Panc1 (cell line): ENCODE measurements at regions not wholly inside any gene's neighbourhood (a gene's known extent, or its start where the extent isn't known, plus 50 kb on each side); places are given as distances from the start of the nearest gene placed in this dataset.

Source experiments
- CTCF ChIP-seq: fragments of 450-650 bp; IDR thresholded peaks from 2 replicates; pipeline ENCODE4 v1.5.1; 2017; ENCODE audit warnings: mild to moderate bottlenecking
- POLR2AphosphoS5 ChIP-seq: IDR thresholded peaks from 2 replicates; pipeline ENCODE4 v1.6.1; 2012; ENCODE audit warnings: mild to moderate bottlenecking, low read depth, low read length, moderate library complexity
- REST ChIP-seq, 2 experiments: IDR thresholded peaks; 2 replicates each; pipeline ENCODE4 v1.6.1; 2011 to 2012; ENCODE audit warnings: low read depth in 2 of 2, control low read depth in 1 of 2, low read length in 1 of 2, mild to moderate bottlenecking in 1 of 2, moderate library complexity in 1 of 2; ENCODE audit not compliant: insufficient read depth in 1 of 2
- SIN3A ChIP-seq: IDR thresholded peaks from 2 replicates; pipeline ENCODE4 v1.6.1; 2012; ENCODE audit warnings: low read depth, mild to moderate bottlenecking, low read length, moderate library complexity, borderline replicate concordance; ENCODE audit not compliant: insufficient read depth
- TCF7L2 ChIP-seq: IDR thresholded peaks from 2 replicates; pipeline ENCODE4 v1.6.1; 2011; ENCODE audit warnings: mild to moderate bottlenecking, low read depth, low read length, inconsistent platforms

- TF ChIP-seq CTCF (no peak), TCF7L2 (no peak), POLR2AphosphoS5 (no peak), SIN3A (no peak), REST (IDR thresholded peaks at IDR 0.05; ENCODE audit: insufficient read depth in 1 of 2, low read depth in 2 of 2, low read length in 1 of 2) (no peak)
Measured at GRCh38 chr1:116270316-116271057, 102.6 kb upstream of the ATP1A1 start.
